ENCODE measurements at regions not wholly inside any gene's neighbourhood (a gene's known extent, or its start where the extent isn't known, plus 50 kb on each side); places are given as distances from the start of the nearest gene placed in this dataset.

GRCh38 chr17:13337864-13338371, 263.8 kb downstream of the HS3ST3A1 start:
- no peaks in the 10 kb centered on the region for H3K9me3 Mint-ChIP-seq
- no peak for DNase-seq

More at GRCh38 chr17:13337864-13338371, 263.8 kb downstream of the HS3ST3A1 start:
- Histone ChIP-seq H3K27me3 (ENCODE audit: insufficient read depth, low read length) (no peaks in the 10 kb centered on the region), H4K5ac (ENCODE audit: insufficient read length, low read depth, low read length) (no peak overlapping the region), H3K27ac (ENCODE audit: insufficient read length, low read depth, low read length) (no peak overlapping the region), H2BK15ac (ENCODE audit: low read depth, low read length) (no peak overlapping the region), H3K23me2 (ENCODE audit: insufficient read length, low read depth, low read length, poor library complexity, severe bottlenecking) (no peaks in the 10 kb centered on the region), H3K23ac (ENCODE audit: insufficient read length, low read depth, low read length) (no peak overlapping the region), H3T11ph (ENCODE audit: low read length) (no peak overlapping the region), H2AFZ (ENCODE audit: low read length) (no peak overlapping the region), H3K79me1 (ENCODE audit: insufficient read depth, low read depth, low read length, poor library complexity, severe bottlenecking) (no peaks in the 10 kb centered on the region), H3K4ac (ENCODE audit: low read depth, low read length) (no peak overlapping the region), H3K4me2 (ENCODE audit: insufficient read depth, insufficient read length, low read length) (no peak overlapping the region), H3K14ac (ENCODE audit: insufficient read depth, low read length) (no peak overlapping the region), H2BK12ac (ENCODE audit: insufficient read length, low read depth, low read length) (no peak overlapping the region), H2AK5ac (ENCODE audit: insufficient read length, low read length) (no peak overlapping the region), H3K9ac (ENCODE audit: extremely low read depth, insufficient read length, low read length) (no peak overlapping the region), H3K56ac (ENCODE audit: insufficient read length, low read depth, low read length) (no peak overlapping the region), H3K18ac (ENCODE audit: insufficient read length, low read depth, low read length) (no peak overlapping the region), H4K8ac (replicated peaks; ENCODE audit: insufficient read length, low read depth, low read length) (no peak overlapping the region), H2BK120ac (ENCODE audit: low read depth, low read length, poor library complexity, severe bottlenecking) (no peak overlapping the region), H3K9me3 (ENCODE audit: control insufficient read depth, low read depth, low read length) (no peaks in the 10 kb centered on the region), H3K79me2 (ENCODE audit: insufficient read depth, low read length) (no peaks in the 10 kb centered on the region), H4K20me1 (ENCODE audit: control insufficient read depth, insufficient read depth, insufficient read length) (no peaks in the 10 kb centered on the region), H4K91ac (ENCODE audit: insufficient read length, low read depth, low read length) (no peak overlapping the region), H3K4me1 (ENCODE audit: insufficient read depth, low read length) (0 out of 2 replicates have a peak, but pooled peaks cover 2% of the 10 kb centered on the region), H2BK20ac (ENCODE audit: low read depth, low read length, poor library complexity, severe bottlenecking) (no peak overlapping the region), H2BK5ac (ENCODE audit: insufficient read length, low read length) (no peak overlapping the region)
- Mint-ChIP-seq H3K4me3 (peak overlapping the region; percentile 22 to 24; a peak in 4 of 5 replicates), H3K27ac (0 out of 7 replicates have a peak overlapping the region, but pooled peaks of 1 of the 3 experiments have one; percentile 13), H3K36me3 (ENCODE audit: insufficient read depth in 1 of 3, low read depth in 3 of 3) (no peaks in the 10 kb centered on the region; a peak in 1 of 7 replicates), H3K27me3 (ENCODE audit: low read depth) (peaks cover 1% of the 10 kb centered on the region), H3K4me1 (peaks cover 19 to 26% of the 10 kb centered on the region in 2 experiments)
- WGBS (ENCODE audit: extremely low coverage, insufficient read length, low lambda C conversion rate): no CpG with 5 or more reads among the region's 12 CpGs
- TF ChIP-seq CTCF (conservative IDR thresholded peaks at IDR 0.05): peak; percentile 85

All from H9 (cell line).